ENCODE measurements at regions not wholly inside any gene's neighbourhood (a gene's known extent, or its start where the extent isn't known, plus 50 kb on each side); places are given as distances from the start of the nearest gene placed in this dataset.

DNA sequence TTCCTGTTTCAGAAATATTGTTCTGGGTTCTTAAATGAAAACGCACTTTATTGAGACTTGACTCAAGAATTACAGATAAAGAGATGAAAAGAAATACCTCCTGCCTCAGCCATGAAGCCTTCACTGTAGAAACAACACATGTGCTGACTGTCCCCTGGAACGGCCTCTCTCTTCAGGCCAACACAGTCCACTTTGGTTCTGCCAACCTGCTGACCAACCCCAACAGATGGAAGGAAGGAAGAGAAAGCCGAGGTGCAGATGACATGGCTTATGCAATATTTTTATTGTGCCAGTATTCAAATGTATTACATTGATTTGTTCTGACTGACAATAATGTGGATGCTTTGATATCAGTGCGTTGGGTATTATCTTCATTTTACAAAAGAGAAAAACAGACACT, 171.0 kb downstream of the CPEB2 start:
- no peak for TF ChIP-seq CTCF (IDR thresholded peaks at IDR 0.05)
- no peak for TF ChIP-seq POLR2A (IDR thresholded peaks at IDR 0.05)

Measured in body of pancreas (tissue), 4 donors.